Trophoblast cell (in vitro differentiated cells and primary cell): ENCODE measurements at regions not wholly inside any gene's neighbourhood (a gene's known extent, or its start where the extent isn't known, plus 50 kb on each side); places are given as distances from the start of the nearest gene placed in this dataset.
A peak's percentile ranks its signal among the peaks of the same experiment; 100 is the strongest.
"Not testable (repeated sequence)": the region's sequence is repeated elsewhere in the genome, so short reads cannot be mapped to it uniquely, and the experiment has no call there.

Experiments
- DNase-seq, 2 donors: peaks; one replicate each; pipeline ENCODE4 v3.0.0-alpha.2; 2016
- H2AFZ ChIP-seq: 2 replicates; pipeline ENCODE4 v1.6.1; 2013; ENCODE audit warnings: low read length, moderate library complexity, mild to moderate bottlenecking; ENCODE audit not compliant: insufficient read depth, poor library complexity
- H2AK5ac ChIP-seq: 2 replicates; pipeline ENCODE4 v1.6.1; 2013; ENCODE audit warnings: mild to moderate bottlenecking, low read length
- H2BK120ac ChIP-seq: 2 replicates; pipeline ENCODE4 v1.6.1; 2013; ENCODE audit warnings: low read length, mild to moderate bottlenecking, moderate library complexity; ENCODE audit not compliant: insufficient read depth, poor library complexity
- H2BK12ac ChIP-seq: 2 replicates; pipeline ENCODE4 v1.6.1; 2013; ENCODE audit warnings: mild to moderate bottlenecking, low read length, moderate library complexity
- H2BK5ac ChIP-seq: 2 replicates; pipeline ENCODE4 v1.6.1; 2013; ENCODE audit warnings: low read length, low read depth, moderate library complexity, mild to moderate bottlenecking; ENCODE audit not compliant: poor library complexity
- H3K14ac ChIP-seq: 2 replicates; pipeline ENCODE4 v1.6.1; 2013; ENCODE audit warnings: mild to moderate bottlenecking, low read length
- H3K18ac ChIP-seq: 2 replicates; pipeline ENCODE4 v1.6.1; 2013; ENCODE audit warnings: mild to moderate bottlenecking, low read length
- H3K23ac ChIP-seq: 2 replicates; pipeline ENCODE4 v1.6.1; 2013; ENCODE audit warnings: low read length
- H3K27ac ChIP-seq: 2 replicates; pipeline ENCODE4 v1.5.1; 2013; ENCODE audit warnings: low read depth, mild to moderate bottlenecking, inconsistent platforms, low read length, moderate library complexity
- H3K27me3 ChIP-seq: 2 replicates; pipeline ENCODE4 v1.6.1; 2013; ENCODE audit warnings: inconsistent platforms, mild to moderate bottlenecking, low read length, moderate library complexity; ENCODE audit not compliant: insufficient read depth
- H3K36me3 ChIP-seq, 2 experiments: 1 replicate in 1 of 2; 2 replicates in 1 of 2; pipeline ENCODE4 v1.6.1; 2013; ENCODE audit warnings: low read length in 2 of 2, mild to moderate bottlenecking in 2 of 2, moderate library complexity in 1 of 2; ENCODE audit not compliant: insufficient read depth in 2 of 2, control insufficient read depth in 1 of 2
- H3K4ac ChIP-seq: 2 replicates; pipeline ENCODE4 v1.6.1; 2013; ENCODE audit warnings: low read depth, mild to moderate bottlenecking, low read length, moderate library complexity
- H3K4me1 ChIP-seq, 2 experiments: 1 replicate in 1 of 2; 2 replicates in 1 of 2; pipeline ENCODE4 v1.6.1; 2013; ENCODE audit warnings: low read length in 2 of 2, mild to moderate bottlenecking in 2 of 2, moderate library complexity in 1 of 2; ENCODE audit not compliant: insufficient read depth in 2 of 2, control insufficient read depth in 1 of 2
- H3K4me2 ChIP-seq: 2 replicates; pipeline ENCODE4 v1.6.1; 2013; ENCODE audit warnings: inconsistent platforms, mild to moderate bottlenecking, low read length, moderate library complexity
- H3K4me3 ChIP-seq: 2 replicates; pipeline ENCODE4 v1.5.1; 2013; ENCODE audit warnings: mild to moderate bottlenecking, low read depth, low read length, inconsistent platforms
- H3K79me1 ChIP-seq: one replicate; pipeline ENCODE4 v1.6.1; 2013; ENCODE audit warnings: low read length
- H3K79me2 ChIP-seq: 2 replicates; pipeline ENCODE4 v1.6.1; 2013; ENCODE audit warnings: low read length, mild to moderate bottlenecking; ENCODE audit not compliant: control insufficient read depth, insufficient read depth, poor library complexity
- H3K9ac ChIP-seq: 2 replicates; pipeline ENCODE4 v1.6.1; 2013; ENCODE audit warnings: mild to moderate bottlenecking, low read length
- H3K9me3 ChIP-seq: 2 replicates; pipeline ENCODE4 v1.6.1; 2013; ENCODE audit warnings: low read depth, mild to moderate bottlenecking, control low read depth, inconsistent platforms, low read length; ENCODE audit not compliant: insufficient read depth
- H4K12ac ChIP-seq: 2 replicates; pipeline ENCODE4 v1.6.1; 2013; ENCODE audit warnings: low read depth, mild to moderate bottlenecking, low read length, moderate library complexity
- H4K8ac ChIP-seq: 2 replicates; pipeline ENCODE4 v1.6.1; 2013; ENCODE audit warnings: low read depth, mild to moderate bottlenecking, low read length, moderate library complexity
- H4K91ac ChIP-seq: one replicate; pipeline ENCODE4 v1.6.1; 2013; ENCODE audit warnings: low read depth, mild to moderate bottlenecking, low read length, moderate library complexity
- WGBS: extraction: QIAGEN DNeasy Blood & Tissue Kit; methylation state at CpG from one replicate; pipeline ENCODE4 v1.1.7; 2013; ENCODE audit warnings: missing lambda C conversion rate; ENCODE audit not compliant: insufficient read length, insufficient coverage; ENCODE audit errors: extremely low coverage; 5-methylcytosine and 5-hydroxymethylcytosine counted together

DNA sequence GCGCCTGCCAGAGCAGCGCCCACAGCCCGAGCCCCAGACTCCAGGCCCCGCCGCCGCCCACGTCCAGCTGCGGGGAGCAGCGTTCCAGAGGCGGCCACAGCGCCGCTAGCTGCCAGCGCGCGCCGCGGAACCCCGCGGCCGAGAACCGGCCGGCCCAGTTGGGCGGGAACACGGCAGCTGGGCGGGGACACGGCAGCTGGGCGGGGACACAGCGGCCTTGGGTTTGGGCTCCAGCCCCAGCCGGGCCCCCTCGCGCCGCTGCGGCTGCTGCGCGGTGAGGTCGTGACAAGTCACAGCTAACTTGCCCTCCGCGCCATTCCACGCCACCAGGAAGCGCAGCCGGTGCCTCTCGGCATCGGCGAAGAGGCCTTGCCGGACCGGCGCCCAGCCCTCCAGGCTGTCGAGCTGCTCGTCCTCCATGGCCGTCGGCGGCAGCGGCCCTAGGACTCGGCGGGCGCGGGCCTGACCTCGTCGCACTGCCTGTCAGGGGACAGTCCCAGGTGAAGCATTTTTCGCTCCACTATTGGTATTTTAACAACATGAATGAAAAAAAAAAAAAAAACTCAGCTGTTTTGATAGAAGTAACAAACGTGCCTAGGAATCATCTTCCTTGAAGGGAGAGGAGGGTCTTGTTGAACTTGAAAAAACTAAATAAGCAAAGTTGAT lies 56.6 kb upstream of the GOLGA8N start:
- not testable (repeated sequence) for H3K4me2 ChIP-seq, H3K18ac ChIP-seq, H2BK120ac ChIP-seq, H3K27me3 ChIP-seq, H3K23ac ChIP-seq, H3K79me2 ChIP-seq, H2BK5ac ChIP-seq, H3K14ac ChIP-seq, H2AFZ ChIP-seq, H4K12ac ChIP-seq, H4K91ac ChIP-seq, H3K27ac ChIP-seq, H3K4me1 ChIP-seq, H3K36me3 ChIP-seq, H2BK12ac ChIP-seq, H3K9ac ChIP-seq, H3K4ac ChIP-seq, H3K9me3 ChIP-seq, H2AK5ac ChIP-seq, H3K79me1 ChIP-seq
- Histone ChIP-seq H3K4me3 (peak overlapping the region; percentile 63), H4K8ac (peak overlapping the region; percentile 70)
- DNase-seq: peak; percentile 1 to 42
- WGBS: no CpG with 5 or more reads among the region's 61 CpGs

DNA sequence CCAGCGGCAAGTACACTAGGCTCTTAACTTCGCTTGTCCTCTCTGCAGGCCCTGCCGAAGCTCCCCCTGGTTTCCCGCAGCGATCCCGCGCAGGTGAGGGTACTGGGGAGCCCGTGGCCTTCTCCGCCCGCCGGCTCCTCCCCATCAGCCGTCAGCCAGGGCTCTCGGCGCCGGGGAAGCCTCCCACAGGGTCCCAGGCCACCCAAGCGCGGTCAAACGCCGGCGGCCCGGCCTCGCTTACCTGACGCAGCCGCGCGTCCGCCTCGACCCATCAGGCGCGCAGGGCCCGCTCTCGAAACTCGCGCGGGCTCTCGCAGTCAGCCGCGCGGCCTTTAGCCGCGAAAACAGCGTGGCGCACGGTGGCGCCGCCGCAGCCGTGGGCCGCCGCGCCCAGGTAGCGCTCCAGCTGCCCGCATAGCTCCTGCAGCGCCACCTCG lies 57.2 kb upstream of the GOLGA8N start:
- H3K23ac ChIP-seq, H3K4me3 ChIP-seq, DNase-seq, H3K18ac ChIP-seq, H2AFZ ChIP-seq, H3K27me3 ChIP-seq, H2BK120ac ChIP-seq, H3K79me1 ChIP-seq, H3K9me3 ChIP-seq, H3K4me1 ChIP-seq, H3K27ac ChIP-seq, H4K8ac ChIP-seq, H3K4me2 ChIP-seq, H3K9ac ChIP-seq, H4K12ac ChIP-seq, H2BK12ac ChIP-seq, H2AK5ac ChIP-seq, H4K91ac ChIP-seq, H3K14ac ChIP-seq, H3K36me3 ChIP-seq, H3K79me2 ChIP-seq, H3K4ac ChIP-seq, H2BK5ac ChIP-seq: not testable (repeated sequence)
- WGBS: no CpG with 5 or more reads among the region's 55 CpGs

DNA sequence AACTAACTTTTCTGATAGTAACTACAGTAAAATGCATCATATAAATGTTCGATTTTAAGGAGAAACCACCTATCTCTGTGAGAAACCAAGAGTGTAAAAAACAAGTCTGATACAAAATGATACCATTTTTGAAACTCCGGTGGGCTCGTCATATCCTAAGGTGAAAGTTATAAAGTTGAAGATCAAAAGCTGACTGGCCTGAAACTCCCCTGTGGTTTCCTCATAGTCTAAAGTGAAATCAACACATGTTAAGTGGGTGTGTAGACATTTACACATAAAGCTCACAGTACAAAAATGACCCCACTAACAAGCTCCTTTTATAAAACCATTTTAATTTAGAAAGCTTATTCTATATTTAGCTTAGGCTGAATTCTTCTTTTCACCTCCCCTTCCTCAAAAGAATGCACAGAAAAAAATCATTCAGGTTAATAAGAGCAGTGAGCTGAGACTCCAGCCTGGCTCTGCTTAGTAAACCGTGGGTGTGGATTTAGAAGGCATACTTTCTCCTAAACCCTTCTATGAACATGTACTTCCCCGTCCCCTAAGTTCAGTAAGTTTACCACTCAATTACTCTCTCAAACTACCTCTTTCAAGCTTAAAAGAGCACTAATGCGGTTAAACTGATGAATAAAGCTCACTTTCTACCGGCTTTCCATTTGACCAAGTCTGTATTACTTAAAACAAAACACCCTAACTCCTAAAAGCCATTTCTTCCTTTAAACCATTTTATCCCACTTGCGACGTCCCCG lies 57.9 kb upstream of the GOLGA8N start:
- H3K36me3 ChIP-seq, H3K27ac ChIP-seq, DNase-seq, H2AK5ac ChIP-seq, H4K12ac ChIP-seq, H3K18ac ChIP-seq, H2BK120ac ChIP-seq, H3K79me2 ChIP-seq, H3K27me3 ChIP-seq, H3K4me3 ChIP-seq, H4K91ac ChIP-seq, H2AFZ ChIP-seq, H3K79me1 ChIP-seq, H3K9me3 ChIP-seq, H3K4me1 ChIP-seq, H3K4me2 ChIP-seq, H3K23ac ChIP-seq, H3K9ac ChIP-seq, H3K14ac ChIP-seq, H2BK5ac ChIP-seq, H3K4ac ChIP-seq, H2BK12ac ChIP-seq, H4K8ac ChIP-seq: not testable (repeated sequence)
- WGBS: no CpG with 5 or more reads among the region's 10 CpGs

DNA sequence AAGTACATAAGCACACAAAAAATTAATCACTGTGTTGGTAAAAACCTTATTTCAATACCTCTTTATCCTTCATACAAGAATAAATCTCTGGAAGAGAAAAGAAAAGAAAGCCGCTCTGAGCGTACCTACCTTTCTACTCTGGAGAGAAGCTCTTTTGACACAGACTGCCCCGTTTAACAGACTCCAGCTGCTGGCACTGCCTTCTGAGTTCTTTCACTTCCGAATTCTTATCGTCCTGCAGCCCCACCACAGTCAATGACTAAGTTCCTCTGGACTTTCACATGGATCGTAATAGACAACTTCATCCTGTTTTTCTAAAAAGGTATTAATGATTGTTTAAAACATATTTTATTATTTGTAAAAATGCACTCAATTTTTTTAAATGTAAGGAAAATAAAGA lies 67.5 kb upstream of the GOLGA8O start:
- not testable (repeated sequence) for H4K91ac ChIP-seq, H2BK5ac ChIP-seq, H3K36me3 ChIP-seq, H3K9me3 ChIP-seq, H2AK5ac ChIP-seq, H3K23ac ChIP-seq, H3K9ac ChIP-seq, H3K27me3 ChIP-seq, H3K4me2 ChIP-seq, H3K4ac ChIP-seq, H3K27ac ChIP-seq, H3K14ac ChIP-seq, H4K12ac ChIP-seq, H3K4me3 ChIP-seq, H3K18ac ChIP-seq, H3K79me2 ChIP-seq, H4K8ac ChIP-seq, H2BK120ac ChIP-seq, H3K79me1 ChIP-seq, H2AFZ ChIP-seq, H2BK12ac ChIP-seq, DNase-seq, H3K4me1 ChIP-seq
- WGBS: no CpG with 5 or more reads among the region's 6 CpGs
